ENCODE measurements at regions not wholly inside any gene's neighbourhood (a gene's known extent, or its start where the extent isn't known, plus 50 kb on each side); places are given as distances from the start of the nearest gene placed in this dataset.

- no peak for TF ChIP-seq CTCF (conservative IDR thresholded peaks at IDR 0.05; ENCODE audit: low read length)
- DNase-seq (ENCODE audit: low read depth) = no peak
- no peak overlapping the region for H3K4me3 ChIP-seq (ENCODE audit: low read length)
Observed at GRCh38 chr13:68995972-68996667, 1111.5 kb upstream of the ATXN8OS start.

GRCh38 chr13:68993154-68993553, 1114.5 kb upstream of the ATXN8OS start:
- no peak for TF ChIP-seq CTCF (conservative IDR thresholded peaks at IDR 0.05; ENCODE audit: low read length)
- no peak overlapping the region for H3K4me3 ChIP-seq (ENCODE audit: low read length)
- DNase-seq (ENCODE audit: low read depth) = no peak

- no peak for DNase-seq (ENCODE audit: low read depth)
- no peak overlapping the region for H3K4me3 ChIP-seq (ENCODE audit: low read length)
- TF ChIP-seq CTCF (conservative IDR thresholded peaks at IDR 0.05; ENCODE audit: low read length) = no peak
Observed at GRCh38 chr13:68988176-68988575, 1119.5 kb upstream of the ATXN8OS start.

- no peak for TF ChIP-seq CTCF (conservative IDR thresholded peaks at IDR 0.05; ENCODE audit: low read length)
- no peak for DNase-seq (ENCODE audit: low read depth)
- H3K4me3 ChIP-seq (ENCODE audit: low read length) = no peak overlapping the region
Observed at GRCh38 chr13:68987585-68987984, 1120.0 kb upstream of the ATXN8OS start.

GRCh38 chr13:68984688-68985319, 1122.8 kb upstream of the ATXN8OS start:
- TF ChIP-seq CTCF (conservative IDR thresholded peaks at IDR 0.05; ENCODE audit: low read length) = no peak
- H3K4me3 ChIP-seq (ENCODE audit: low read length) = no peak overlapping the region
- no peak for DNase-seq (ENCODE audit: low read depth)

GRCh38 chr13:68982961-68983619, 1124.5 kb upstream of the ATXN8OS start:
- no peak for DNase-seq (ENCODE audit: low read depth)
- TF ChIP-seq CTCF (conservative IDR thresholded peaks at IDR 0.05; ENCODE audit: low read length) = no peak
- no peak overlapping the region for H3K4me3 ChIP-seq (ENCODE audit: low read length)

- TF ChIP-seq CTCF (conservative IDR thresholded peaks at IDR 0.05; ENCODE audit: low read length) = no peak
- no peak for DNase-seq (ENCODE audit: low read depth)
- H3K4me3 ChIP-seq (ENCODE audit: low read length) = no peak overlapping the region
Observed at GRCh38 chr13:68976287-68976686, 1131.3 kb upstream of the ATXN8OS start.

All from AG10803 (cell line).